Renal pelvis (tissue), 1 donor: ENCODE measurements at regions not wholly inside any gene's neighbourhood (a gene's known extent, or its start where the extent isn't known, plus 50 kb on each side); places are given as distances from the start of the nearest gene placed in this dataset.
A peak's percentile ranks its signal among the peaks of the same experiment; 100 is the strongest.
"Not testable (repeated sequence)": the region's sequence is repeated elsewhere in the genome, so short reads cannot be mapped to it uniquely, and the experiment has no call there.

Experiments
- DNase-seq: peaks from one replicate; pipeline ENCODE4 v3.0.0-alpha.2; 2013

- DNase-seq = not testable (repeated sequence)
These were observed 81.6 kb downstream of the P2RY10 start for GRCh38 chrX:79026742-79027141.

- DNase-seq = no peak
These were observed 90.2 kb downstream of the P2RY10 start for GRCh38 chrX:79035421-79035820.

- no peak for DNase-seq
These were observed 91.1 kb downstream of the P2RY10 start for GRCh38 chrX:79036157-79036880.

GRCh38 chrX:79065696-79066095 lies 78.8 kb upstream of the GPR174 start:
- no peak for DNase-seq

DNA sequence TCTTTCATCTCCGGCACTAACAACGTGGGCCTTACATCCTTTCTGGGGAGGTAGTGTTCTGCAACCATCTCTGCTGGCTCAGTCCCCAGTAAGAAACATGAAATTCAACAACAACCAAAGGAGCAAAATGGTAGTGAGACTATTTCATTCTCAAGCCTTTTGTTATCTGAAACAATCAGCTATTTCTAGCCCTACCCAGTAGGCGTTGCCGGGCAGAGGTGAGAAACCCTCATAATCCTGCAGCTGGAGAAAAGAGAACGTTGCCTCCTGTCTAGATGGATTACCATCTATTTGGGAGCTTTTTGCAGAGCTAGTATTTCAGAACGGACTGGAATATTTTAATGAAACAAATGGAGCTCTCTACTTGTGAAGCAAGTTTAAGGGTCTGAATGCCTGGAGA lies 66.4 kb upstream of the GPR174 start:
- DNase-seq = no peak

DNA sequence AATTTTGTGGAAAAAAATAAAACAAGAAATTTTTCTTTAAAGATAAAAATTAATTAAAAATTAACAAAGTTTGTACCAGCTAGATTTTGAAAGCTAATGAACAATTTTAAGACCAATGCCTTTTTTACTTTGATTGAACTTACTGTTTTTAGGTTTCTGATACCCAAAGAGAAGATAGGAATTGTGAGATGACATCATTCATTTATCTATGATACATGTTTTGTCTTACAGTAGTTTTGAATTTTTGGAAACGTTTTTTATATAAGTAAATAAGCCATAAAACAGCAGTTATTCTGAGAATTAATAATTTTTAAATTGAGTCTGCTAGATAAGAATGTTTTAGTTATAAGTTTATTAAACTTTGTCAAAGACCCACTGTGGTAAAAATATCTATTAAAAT lies 65.0 kb upstream of the GPR174 start:
- DNase-seq = no peak

GRCh38 chrX:79080141-79080540 lies 64.3 kb upstream of the GPR174 start:
- DNase-seq = no peak

DNA sequence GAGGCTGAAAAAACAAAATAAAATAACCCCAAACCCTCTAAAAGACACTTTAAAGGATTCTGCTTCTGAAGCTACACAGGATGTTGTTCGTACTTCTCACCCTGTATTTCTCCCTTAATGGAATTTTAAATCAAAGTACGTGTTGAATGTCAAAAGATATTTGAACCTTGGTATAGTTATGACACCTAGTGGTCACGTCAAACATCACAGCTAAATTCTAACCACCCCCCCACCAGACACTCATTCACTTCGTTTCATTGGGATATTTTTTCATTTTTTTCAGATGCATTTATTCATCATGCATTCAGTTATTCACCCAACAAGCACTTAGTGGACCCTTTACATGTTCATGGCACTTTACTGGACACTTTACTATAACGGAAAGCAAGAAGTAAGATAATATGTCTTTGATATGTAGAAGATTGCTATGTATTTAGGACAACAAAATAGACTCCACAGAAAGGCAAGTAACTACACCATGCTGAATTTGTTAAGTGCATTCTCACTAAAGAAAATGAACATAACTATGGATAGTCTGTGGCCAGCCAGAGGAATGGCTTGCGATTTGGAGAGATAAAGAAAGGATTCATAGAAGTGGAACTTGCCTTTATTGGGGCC lies 62.5 kb upstream of the GPR174 start:
- DNase-seq = peak; percentile 23

GRCh38 chrX:79082899-79083298 lies 61.6 kb upstream of the GPR174 start:
- no peak for DNase-seq

GRCh38 chrX:79084923-79085322 lies 59.6 kb upstream of the GPR174 start:
- no peak for DNase-seq

GRCh38 chrX:79089896-79090584 lies 54.4 kb upstream of the GPR174 start:
- no peak for DNase-seq

GRCh38 chrX:79094075-79094832 lies 50.2 kb upstream of the GPR174 start:
- DNase-seq = no peak
